ENCODE measurements at regions not wholly inside any gene's neighbourhood (a gene's known extent, or its start where the extent isn't known, plus 50 kb on each side); places are given as distances from the start of the nearest gene placed in this dataset.
"Not testable (repeated sequence)": the region's sequence is repeated elsewhere in the genome, so short reads cannot be mapped to it uniquely, and the experiment has no call there.

DNA sequence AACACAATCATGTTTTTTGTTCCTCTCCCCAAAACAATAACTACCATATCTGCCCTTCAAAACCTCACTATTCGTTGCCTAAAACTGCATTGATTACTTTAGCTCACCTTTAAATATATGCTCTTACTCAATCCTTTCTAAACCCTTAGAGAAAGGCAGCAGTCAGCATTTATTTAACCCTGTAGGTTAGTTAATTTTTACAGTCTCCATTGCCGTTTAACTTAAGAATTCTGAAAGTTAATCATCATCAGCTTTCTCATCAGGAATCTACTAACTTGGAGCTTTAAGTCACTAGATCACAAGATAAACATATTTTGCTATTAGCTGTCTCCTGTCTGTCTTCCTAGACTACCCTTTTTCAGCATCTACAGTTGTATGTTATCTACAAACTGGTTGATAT lies 991.9 kb downstream of the EPHA7 start:
- CTCF ChIA-PET: interaction anchor here (0.7 kb wide), 1 partner anchor 101 kb away, joined by 3 read pairs; no protein-coding TSS in a partner anchor
- POLR2A ChIA-PET (ENCODE audit: low non-redundant PET): no interaction called here
- TF ChIP-seq, protein P1, sequence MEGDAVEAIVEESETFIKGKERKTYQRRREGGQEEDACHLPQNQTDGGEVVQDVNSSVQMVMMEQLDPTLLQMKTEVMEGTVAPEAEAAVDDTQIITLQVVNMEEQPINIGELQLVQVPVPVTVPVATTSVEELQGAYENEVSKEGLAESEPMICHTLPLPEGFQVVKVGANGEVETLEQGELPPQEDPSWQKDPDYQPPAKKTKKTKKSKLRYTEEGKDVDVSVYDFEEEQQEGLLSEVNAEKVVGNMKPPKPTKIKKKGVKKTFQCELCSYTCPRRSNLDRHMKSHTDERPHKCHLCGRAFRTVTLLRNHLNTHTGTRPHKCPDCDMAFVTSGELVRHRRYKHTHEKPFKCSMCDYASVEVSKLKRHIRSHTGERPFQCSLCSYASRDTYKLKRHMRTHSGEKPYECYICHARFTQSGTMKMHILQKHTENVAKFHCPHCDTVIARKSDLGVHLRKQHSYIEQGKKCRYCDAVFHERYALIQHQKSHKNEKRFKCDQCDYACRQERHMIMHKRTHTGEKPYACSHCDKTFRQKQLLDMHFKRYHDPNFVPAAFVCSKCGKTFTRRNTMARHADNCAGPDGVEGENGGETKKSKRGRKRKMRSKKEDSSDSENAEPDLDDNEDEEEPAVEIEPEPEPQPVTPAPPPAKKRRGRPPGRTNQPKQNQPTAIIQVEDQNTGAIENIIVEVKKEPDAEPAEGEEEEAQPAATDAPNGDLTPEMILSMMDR (conservative IDR thresholded peaks at IDR 0.05; ENCODE audit: low read depth): no peak
- H3K27ac ChIP-seq: no peak overlapping the region
- no peak for DNase-seq (ENCODE audit: low spot score)

DNA sequence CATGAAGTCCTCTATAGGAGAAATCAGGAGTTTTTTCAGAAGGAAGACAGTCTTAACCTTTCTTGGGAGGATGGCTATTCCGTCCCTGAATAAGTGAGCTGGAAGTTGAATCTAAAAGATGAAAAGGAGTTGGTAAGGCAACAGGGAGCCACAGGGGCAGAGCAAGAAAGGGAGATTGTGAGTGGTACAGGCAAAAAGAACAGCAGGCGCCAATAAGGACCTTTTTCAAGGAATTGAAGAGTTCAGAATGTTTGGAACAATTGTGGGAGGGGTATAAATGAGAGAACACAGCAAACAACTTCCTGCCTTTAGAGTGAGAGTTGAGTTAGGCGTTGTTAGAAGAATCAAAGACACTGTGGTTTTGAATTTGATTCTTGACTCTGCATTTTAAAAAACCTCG lies 1003.7 kb downstream of the EPHA7 start:
- POLR2A ChIA-PET (ENCODE audit: low non-redundant PET): no interaction called here
- DNase-seq (ENCODE audit: low spot score): no peak
- CTCF ChIA-PET: no interaction called here
- H3K27ac ChIP-seq: no peak overlapping the region
- TF ChIP-seq, protein P1 (conservative IDR thresholded peaks at IDR 0.05; ENCODE audit: low read depth): no peak

DNA sequence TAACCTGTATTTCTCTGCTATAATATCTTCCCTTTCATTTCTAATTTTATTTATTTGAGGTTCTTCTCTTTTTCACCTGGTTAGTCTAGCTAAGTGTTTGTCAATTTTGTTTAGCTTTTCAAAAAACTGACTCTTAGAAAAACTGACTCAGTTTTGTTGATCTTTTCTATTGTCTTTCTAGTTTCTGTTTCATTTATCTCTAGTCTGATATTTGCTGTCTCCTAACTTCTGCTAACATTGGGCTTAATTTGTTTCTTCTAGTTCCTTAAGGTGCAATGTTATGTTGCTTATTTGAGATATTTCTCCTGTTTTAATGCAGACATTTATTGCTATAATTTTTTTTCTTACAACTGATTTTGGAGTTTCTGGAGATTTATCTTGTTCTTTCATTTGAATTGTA lies 1011.0 kb downstream of the EPHA7 start:
- H3K27ac ChIP-seq: no peak overlapping the region
- TF ChIP-seq, protein P1 (conservative IDR thresholded peaks at IDR 0.05; ENCODE audit: low read depth): no peak
- ChIA-PET CTCF (no interaction called here), POLR2A (ENCODE audit: low non-redundant PET) (no interaction called here)
- DNase-seq (ENCODE audit: low spot score): no peak

DNA sequence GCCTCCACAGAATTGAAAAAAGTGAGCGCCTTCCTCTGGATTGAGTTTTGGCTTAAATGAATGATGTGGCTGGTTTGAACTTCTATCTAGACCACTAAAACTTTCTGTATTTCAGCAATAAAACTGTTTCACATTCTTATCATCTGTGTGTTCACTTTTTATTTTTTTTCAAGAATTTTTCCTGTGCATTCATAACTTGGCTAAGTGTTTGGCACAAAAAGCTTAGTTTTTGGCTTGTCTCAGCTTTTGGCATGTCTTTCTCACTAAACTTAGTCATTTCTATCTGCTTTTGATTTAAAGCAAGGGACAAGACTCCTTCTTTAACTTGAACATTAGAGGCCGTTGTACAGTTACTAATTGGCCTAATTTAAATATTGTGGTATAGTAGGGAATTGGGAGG lies 1015.1 kb downstream of the EPHA7 start:
- CTCF ChIA-PET: no interaction called here
- POLR2A ChIA-PET (ENCODE audit: low non-redundant PET): no interaction called here
- TF ChIP-seq, protein P1 (conservative IDR thresholded peaks at IDR 0.05; ENCODE audit: low read depth): no peak
- DNase-seq (ENCODE audit: low spot score): no peak
- H3K27ac ChIP-seq: no peak overlapping the region

DNA sequence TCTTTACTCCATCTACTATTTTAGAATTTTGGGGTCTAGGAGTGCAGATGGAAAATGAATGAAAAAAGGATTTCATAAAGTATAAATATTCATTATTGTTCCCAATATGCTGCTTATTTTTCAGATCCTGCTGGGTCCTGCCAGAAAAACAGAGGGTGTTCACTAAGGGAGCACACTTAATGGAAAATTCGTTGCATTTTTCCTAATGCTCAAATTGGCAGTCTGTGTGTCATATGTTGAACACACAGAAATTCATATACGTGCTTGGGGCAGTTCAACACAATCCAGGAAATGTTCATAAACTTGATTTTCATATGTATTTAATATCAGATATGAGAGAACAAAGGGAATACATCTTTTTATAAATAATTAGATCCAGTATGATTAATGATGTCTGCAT lies 1019.4 kb downstream of the EPHA7 start:
- no peak for DNase-seq (ENCODE audit: low spot score)
- POLR2A ChIA-PET (ENCODE audit: low non-redundant PET): no interaction called here
- H3K27ac ChIP-seq: no peak overlapping the region
- TF ChIP-seq, protein P1 (conservative IDR thresholded peaks at IDR 0.05; ENCODE audit: low read depth): no peak
- CTCF ChIA-PET: no interaction called here

DNA sequence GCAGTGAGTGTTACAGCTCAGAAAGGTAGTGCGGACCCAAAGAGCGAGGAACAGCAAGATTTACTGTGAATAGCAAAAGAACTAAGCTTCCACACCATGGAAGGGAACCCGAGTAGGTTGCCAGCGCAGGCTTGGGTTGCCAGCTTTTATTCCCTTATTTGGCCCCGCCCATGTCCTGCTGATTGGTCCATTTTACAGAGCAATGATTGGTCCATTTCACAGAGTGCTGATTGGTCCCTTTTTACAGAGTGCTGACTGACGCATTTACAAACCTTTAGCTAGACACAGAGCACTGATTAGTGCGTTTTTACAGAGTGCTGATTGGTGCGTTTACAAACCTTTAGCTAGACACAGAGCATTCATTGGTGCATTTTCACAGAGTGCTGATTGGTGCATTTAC lies 1030.7 kb downstream of the EPHA7 start:
- DNase-seq (ENCODE audit: low spot score); POLR2A ChIA-PET (ENCODE audit: low non-redundant PET); CTCF ChIA-PET; H3K27ac ChIP-seq: not testable (repeated sequence)

DNA sequence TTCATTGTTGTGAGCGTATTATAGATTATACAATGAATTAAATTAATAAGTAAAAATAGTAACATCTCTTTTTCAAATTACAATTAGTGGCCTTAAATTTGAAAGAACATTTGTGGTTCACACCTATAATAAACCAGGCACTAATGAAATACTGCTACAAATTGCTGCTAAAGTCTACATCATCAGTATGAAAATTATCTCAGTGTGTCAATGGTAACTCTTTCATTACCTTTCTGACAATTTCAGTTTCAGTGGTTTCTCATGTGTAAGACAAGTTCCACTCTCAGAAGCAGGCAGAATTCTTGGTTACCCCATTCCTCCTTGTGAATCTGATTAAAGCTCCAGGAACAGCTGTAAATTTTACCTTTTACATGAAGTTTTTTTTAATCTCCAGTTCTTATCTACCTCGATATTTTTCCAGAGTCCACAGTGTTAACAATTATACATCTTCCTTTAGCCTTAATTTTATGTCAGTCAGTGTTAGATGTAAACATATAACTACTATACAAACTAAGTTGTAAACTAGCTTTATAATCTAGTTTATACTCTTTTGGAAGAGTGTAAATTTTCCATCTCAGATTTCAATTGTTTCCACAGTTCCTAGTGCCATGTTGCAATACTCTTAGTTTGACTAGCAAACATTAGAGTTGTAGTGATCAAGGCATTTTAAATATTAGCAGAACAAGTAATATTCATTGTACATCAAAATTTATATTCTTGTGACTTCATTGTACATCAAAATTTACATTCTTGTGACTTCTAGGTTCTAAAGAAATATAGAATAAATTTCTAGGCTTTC lies 1038.4 kb downstream of the EPHA7 start:
- ChIA-PET CTCF (no interaction called here), POLR2A (ENCODE audit: low non-redundant PET) (no interaction called here)
- TF ChIP-seq, protein P1 (conservative IDR thresholded peaks at IDR 0.05; ENCODE audit: low read depth): no peak

More for the DNA sequence above, 1038.4 kb downstream of the EPHA7 start:
- no peak overlapping the region for H3K27ac ChIP-seq
- DNase-seq (ENCODE audit: low spot score): no peak
